SK-N-SH (cell line): ENCODE measurements at regions not wholly inside any gene's neighbourhood (a gene's known extent, or its start where the extent isn't known, plus 50 kb on each side); places are given as distances from the start of the nearest gene placed in this dataset.

Experiments used
- CTCF ChIA-PET: fragments of 300-600, 350-600 bp; formaldehyde crosslinking; extraction: SDS; loops from one replicate; lab custom pipeline; 2021; lab: Yijun Ruan, JAX
- POLR2A ChIA-PET: fragments of 350-600 bp; sonication (Branson Sonifier 250); formaldehyde crosslinking; extraction: SDS; loops from one replicate; lab custom pipeline; 2020; ENCODE audit warnings: antibody characterized with exemption, inconsistent platforms; lab: Yijun Ruan, JAX
- DNase-seq: peaks from one replicate; pipeline ENCODE4 v3.0.0; 2012
- H2AFZ ChIP-seq: fragments of 200-600 bp; sonication (generic); 2 replicates; pipeline ENCODE4 v1.8.1; 2016; ENCODE audit warnings: antibody characterized with exemption, mild to moderate bottlenecking, low read depth
- H3F3A ChIP-seq: fragments of 200-600 bp; sonication (generic); replicated peaks from 2 replicates; pipeline ENCODE3; 2016; ENCODE audit warnings: antibody characterized with exemption, mild to moderate bottlenecking; ENCODE audit not compliant: insufficient read depth
- H3K27ac ChIP-seq, 2 experiments: fragments of 200-500 bp in 1 of 2; fragments of 200-600 bp in 1 of 2; sonication (Bioruptor generic) in 1 of 2; sonication (generic), shearing (Covaris generic) in 1 of 2; 2 replicates each; pipeline versions ENCODE4 v1.5.1 to v1.6.1; 2014 to 2016; ENCODE audit warnings: low read depth in 2 of 2, inconsistent platforms in 1 of 2, low read length in 1 of 2, mild to moderate bottlenecking in 1 of 2, mixed read lengths in 1 of 2
- H3K27me3 ChIP-seq: fragments of 200-600 bp; sonication (generic), shearing (Covaris generic); 2 replicates; pipeline ENCODE4 v1.6.1; 2016; ENCODE audit warnings: mixed run types; ENCODE audit not compliant: insufficient read depth
- H3K36me3 ChIP-seq, 2 experiments: fragments of 200-500 bp in 1 of 2; fragments of 200-600 bp in 1 of 2; sonication (Bioruptor generic) in 1 of 2; sonication (generic) in 1 of 2; replicated peaks in 1 of 2; 2 replicates each; pipeline versions ENCODE3 to v1.5.1; 2014 to 2016; ENCODE audit warnings: low read length in 1 of 2, mild to moderate bottlenecking in 1 of 2; ENCODE audit not compliant: insufficient read depth in 2 of 2, control insufficient read depth in 1 of 2
- H3K4me1 ChIP-seq, 2 experiments: fragments of 200-500 bp in 1 of 2; fragments of 200-600 bp in 1 of 2; sonication (Bioruptor generic) in 1 of 2; sonication (generic), shearing (Covaris generic) in 1 of 2; 2 replicates each; pipeline versions ENCODE4 v1.5.1 to v1.6.1; 2014 to 2016; ENCODE audit warnings: low read depth in 1 of 2, low read length in 1 of 2, mixed run types in 1 of 2; ENCODE audit not compliant: insufficient read depth in 2 of 2, control insufficient read depth in 1 of 2
- H3K4me2 ChIP-seq: fragments of 200-600 bp; sonication (generic), shearing (Covaris generic); 2 replicates; pipeline ENCODE4 v1.6.1; 2017; ENCODE audit warnings: mixed run types
- H3K4me3 ChIP-seq, 2 experiments: fragments of 200-500 bp in 1 of 2; fragments of 200-600 bp in 1 of 2; sonication (Bioruptor generic) in 1 of 2; sonication (generic), shearing (Covaris generic) in 1 of 2; 2 replicates each; pipeline versions ENCODE4 v1.5.1 to v1.8.1; 2014 to 2016; ENCODE audit warnings: low read depth in 2 of 2, inconsistent platforms in 1 of 2, low read length in 1 of 2, mild to moderate bottlenecking in 1 of 2, mixed read lengths in 1 of 2, moderate library complexity in 1 of 2
- H3K79me2 ChIP-seq: fragments of 200-600 bp; sonication (generic); 2 replicates; pipeline ENCODE4 v1.8.1; 2017; ENCODE audit warnings: mild to moderate bottlenecking; ENCODE audit not compliant: insufficient read depth
- H3K9ac ChIP-seq: fragments of 200-600 bp; sonication (generic); 2 replicates; pipeline ENCODE4 v1.6.1; 2017; ENCODE audit warnings: mixed run types
- H3K9me2 ChIP-seq: fragments of 200-600 bp; sonication (generic); 2 replicates; pipeline ENCODE4 v1.6.1; 2017; ENCODE audit warnings: mixed run types
- H3K9me3 ChIP-seq: fragments of 200-600 bp; sonication (generic); 2 replicates; pipeline ENCODE4 v1.6.1; 2017; ENCODE audit warnings: mixed run types, mild to moderate bottlenecking, moderate library complexity
- H4K20me1 ChIP-seq: fragments of 200-600 bp; sonication (generic); 2 replicates; pipeline ENCODE4 v1.6.1; 2017; ENCODE audit warnings: mild to moderate bottlenecking, mixed run types; ENCODE audit not compliant: insufficient read depth
- CHD2 ChIP-seq: fragments of 150-350 bp; IDR thresholded peaks from 2 replicates; pipeline ENCODE4 v1.6.1; 2018; ENCODE audit warnings: low read length; ENCODE audit not compliant: partially characterized antibody
- ELF1 ChIP-seq: IDR thresholded peaks from 2 replicates; pipeline ENCODE4 v1.4.0; 2012
- EP300 ChIP-seq, 2 experiments: IDR thresholded peaks; 2 replicates each; pipeline versions ENCODE4 v1.4.0 to v1.6.1; 2012; ENCODE audit warnings: borderline replicate concordance in 1 of 2, low read depth in 1 of 2, low read length in 1 of 2
- EZH2phosphoT487 ChIP-seq: fragments of 200-600 bp; sonication (generic); IDR thresholded peaks from 2 replicates; pipeline ENCODE4 v1.6.1; 2017; ENCODE audit warnings: low read depth, mixed run types, mild to moderate bottlenecking, antibody characterized with exemption, moderate library complexity, borderline replicate concordance
- FOXM1 ChIP-seq: IDR thresholded peaks from 2 replicates; pipeline ENCODE4 v1.4.0; 2012; ENCODE audit warnings: low read depth, mild to moderate bottlenecking
- IRF3 ChIP-seq: fragments of 150-350 bp; IDR thresholded peaks from 2 replicates; pipeline ENCODE4 v1.6.1; 2016; ENCODE audit warnings: mild to moderate bottlenecking, low read depth, low read length
- MAX ChIP-seq: IDR thresholded peaks from 2 replicates; pipeline ENCODE4 v1.4.0; 2012; ENCODE audit warnings: low read depth
- POLR2AphosphoS5 ChIP-seq: IDR thresholded peaks from 2 replicates; pipeline ENCODE4 v1.6.1; 2012; ENCODE audit warnings: low read depth, low read length
- RAD21 ChIP-seq: IDR thresholded peaks from 2 replicates; pipeline ENCODE4 v1.6.1; 2012; ENCODE audit warnings: mild to moderate bottlenecking, low read length
- RCOR1 ChIP-seq: fragments of 150-350 bp; IDR thresholded peaks from 2 replicates; pipeline ENCODE4 v1.6.1; 2017; ENCODE audit warnings: antibody characterized with exemption, low read length
- REST ChIP-seq: IDR thresholded peaks from 2 replicates; pipeline ENCODE4 v1.6.1; 2012; ENCODE audit warnings: mild to moderate bottlenecking, low read depth, low read length, moderate library complexity
- RFX5 ChIP-seq: IDR thresholded peaks from 2 replicates; pipeline ENCODE4 v1.6.1; 2012; ENCODE audit warnings: mild to moderate bottlenecking, improper control_type of control experiment, low read length
- RXRA ChIP-seq: IDR thresholded peaks from 2 replicates; pipeline ENCODE4 v1.4.0; 2012; ENCODE audit warnings: low read depth, mild to moderate bottlenecking, borderline replicate concordance
- SIN3A ChIP-seq: IDR thresholded peaks from 2 replicates; pipeline ENCODE4 v1.6.1; 2012; ENCODE audit warnings: low read depth, mild to moderate bottlenecking, low read length, moderate library complexity, borderline replicate concordance
- SMC3 ChIP-seq: IDR thresholded peaks from 2 replicates; pipeline ENCODE4 v1.6.1; 2012; ENCODE audit warnings: low read depth, low read length, improper control_type of control experiment
- TCF12 ChIP-seq: IDR thresholded peaks from 2 replicates; pipeline ENCODE4 v1.4.0; 2012
- WGBS: methylation state at CpG from one replicate; pipeline ENCODE4 v1.1.6; 2017; ENCODE audit warnings: low lambda C conversion rate; 5-methylcytosine and 5-hydroxymethylcytosine counted together

- 84% methylated on average over 1 of the region's 1 CpG for WGBS
- POLR2A ChIA-PET = no interaction called here
Observed at GRCh38 chr5:89228355-89228754, 345.4 kb upstream of the MEF2C start.

GRCh38 chr5:89218364-89218763, 335.4 kb upstream of the MEF2C start:
- Histone ChIP-seq H3K79me2 (no peaks in the 10 kb centered on the region), H3K4me1 (no peaks in the 10 kb centered on the region; a peak in 1 of 4 replicates), H3K9me2 (no peaks in the 10 kb centered on the region), H3K27me3 (no peaks in the 10 kb centered on the region), H2AFZ (no peak overlapping the region), H3K9ac (no peak overlapping the region), H3K27ac (no peak overlapping the region), H3K4me2 (no peak overlapping the region), H3K4me3 (no peak overlapping the region), H3K36me3 (no peaks in the 10 kb centered on the region), H3K9me3 (no peaks in the 10 kb centered on the region), H3F3A (peaks cover 4% of the 10 kb centered on the region), H4K20me1 (no peaks in the 10 kb centered on the region)
- no peak for TF ChIP-seq CHD2
- TF ChIP-seq SMC3 = no peak
- TF ChIP-seq REST = no peak
- TF ChIP-seq TCF12 = no peak
- no peak for TF ChIP-seq RAD21
- TF ChIP-seq MAX = no peak
- no peak for TF ChIP-seq SIN3A
- TF ChIP-seq RXRA = no peak
- no peak for TF ChIP-seq ELF1
- no peak for TF ChIP-seq EZH2phosphoT487
- no peak for TF ChIP-seq POLR2AphosphoS5
- TF ChIP-seq EP300 (IDR thresholded peaks at IDR 0.05; ENCODE audit: borderline replicate concordance in 1 of 2, low read depth in 1 of 2, low read length in 1 of 2) = no peak
- no peak for DNase-seq
- POLR2A ChIA-PET = no interaction called here
- CTCF ChIA-PET = no interaction called here
- WGBS = 45% methylated on average over 3 of the region's 3 CpGs

More at GRCh38 chr5:89228355-89228754, 345.4 kb upstream of the MEF2C start:
- Histone ChIP-seq H3K4me3 (no peak overlapping the region), H3K9me3 (no peaks in the 10 kb centered on the region), H3K4me1 (no peaks in the 10 kb centered on the region), H3K4me2 (no peak overlapping the region), H2AFZ (no peak overlapping the region), H3F3A (no peaks in the 10 kb centered on the region), H4K20me1 (no peaks in the 10 kb centered on the region), H3K79me2 (no peaks in the 10 kb centered on the region), H3K36me3 (no peaks in the 10 kb centered on the region), H3K9ac (no peak overlapping the region), H3K27ac (no peak overlapping the region), H3K27me3 (no peaks in the 10 kb centered on the region), H3K9me2 (no peaks in the 10 kb centered on the region)
- no peak for DNase-seq
- CTCF ChIA-PET = no interaction called here
- TF ChIP-seq MAX (no peak), RFX5 (no peak), FOXM1 (no peak), IRF3 (no peak), RCOR1 (no peak)
